ENCODE measurements at regions not wholly inside any gene's neighbourhood (a gene's known extent, or its start where the extent isn't known, plus 50 kb on each side); places are given as distances from the start of the nearest gene placed in this dataset.

GRCh38 chr3:154801729-154802128, 278.4 kb upstream of the MME start:
- no peak for DNase-seq

GRCh38 chr3:154799800-154800199, 280.3 kb upstream of the MME start:
- DNase-seq, result peak; percentile 20

GRCh38 chr3:154795582-154795981, 284.5 kb upstream of the MME start:
- no peak for DNase-seq

- no peak for DNase-seq
Measured at GRCh38 chr3:154794814-154795445, 285.2 kb upstream of the MME start.

GRCh38 chr3:154794391-154794790, 285.7 kb upstream of the MME start:
- DNase-seq, result no peak

GRCh38 chr3:154792828-154793227, 287.3 kb upstream of the MME start:
- no peak for DNase-seq

GRCh38 chr3:154791611-154792010, 288.5 kb upstream of the MME start:
- no peak for DNase-seq

GRCh38 chr3:154786724-154787123, 293.4 kb upstream of the MME start:
- DNase-seq, result peak; percentile 69

GRCh38 chr3:154783521-154783931, 296.6 kb upstream of the MME start:
- DNase-seq, result peak; percentile 46

- no peak for DNase-seq
Measured at GRCh38 chr3:154783061-154783460, 297.1 kb upstream of the MME start.

GRCh38 chr3:154782151-154782550, 298.0 kb upstream of the MME start:
- no peak for DNase-seq

- DNase-seq, result no peak
Measured at GRCh38 chr3:154781595-154781994, 298.5 kb upstream of the MME start.

- no peak for DNase-seq
Measured at GRCh38 chr3:154780263-154780662, 299.9 kb upstream of the MME start.

- no peak for DNase-seq
Measured at GRCh38 chr3:154779571-154779970, 300.5 kb upstream of the MME start.

- DNase-seq, result no peak
Measured at GRCh38 chr3:154778057-154778456, 302.1 kb upstream of the MME start.

GRCh38 chr3:154776549-154777225, 303.4 kb upstream of the MME start:
- no peak for DNase-seq

- no peak for DNase-seq
Measured at GRCh38 chr3:154775821-154776548, 304.1 kb upstream of the MME start.

- DNase-seq, result no peak
Measured at GRCh38 chr3:154766765-154767503, 313.2 kb upstream of the MME start.

- no peak for DNase-seq
Measured at GRCh38 chr3:154764856-154765640, 315.1 kb upstream of the MME start.

- DNase-seq, result no peak
Measured at GRCh38 chr3:154762486-154762885, 317.6 kb upstream of the MME start.

GRCh38 chr3:154759966-154760365, 320.2 kb upstream of the MME start:
- no peak for DNase-seq

GRCh38 chr3:154758109-154758868, 321.8 kb upstream of the MME start:
- DNase-seq, result peak; percentile 65

Measured in hematopoietic multipotent progenitor cell treated with erythropoietin and hydrocortisone succinate and interleukin-3 and kit ligand, for 6 days (in vitro differentiated cells).